ENCODE measurements at regions not wholly inside any gene's neighbourhood (a gene's known extent, or its start where the extent isn't known, plus 50 kb on each side); places are given as distances from the start of the nearest gene placed in this dataset.

GRCh38 chr17:55639096-55639495 is 83.6 kb downstream of the TMEM100 start:
- TF ChIP-seq CTCF (IDR thresholded peaks at IDR 0.05) (no peak), POLR2A (IDR thresholded peaks at IDR 0.05) (no peak)
